Brain microvascular endothelial cell (primary cell): ENCODE measurements at regions not wholly inside any gene's neighbourhood (a gene's known extent, or its start where the extent isn't known, plus 50 kb on each side); places are given as distances from the start of the nearest gene placed in this dataset.

Source experiments
- DNase-seq: peaks from one replicate; pipeline ENCODE4 v3.0.0-alpha.2; 2020
- H3K27ac ChIP-seq: fragments of 250-450 bp; sonication (Bioruptor Pico); 2 replicates; pipeline ENCODE4 v1.5.1; 2020; ENCODE audit warnings: mild to moderate bottlenecking, moderate library complexity
- H3K27me3 ChIP-seq: fragments of 250-450 bp; sonication (Bioruptor Pico); replicated peaks from 2 replicates; pipeline ENCODE4 v1.5.1; 2020; ENCODE audit warnings: mild to moderate bottlenecking
- H3K36me3 ChIP-seq: fragments of 250-450 bp; sonication (Bioruptor Pico); replicated peaks from 2 replicates; pipeline ENCODE4 v1.5.1; 2020; ENCODE audit warnings: mild to moderate bottlenecking
- H3K4me3 ChIP-seq: 2 replicates; pipeline ENCODE4 v1.5.1; 2011; ENCODE audit warnings: low read depth, mild to moderate bottlenecking, control low read depth, low read length, moderate library complexity
- CTCF ChIP-seq: IDR thresholded peaks from 2 replicates; pipeline ENCODE4 v1.5.1; 2011; ENCODE audit warnings: low read depth, mild to moderate bottlenecking, moderate library complexity, low read length, control low read depth, inconsistent platforms; ENCODE audit errors: missing control alignments
- in situ Hi-C: cut with HindIII; loops from 2 replicates; pipeline ENCODE4 v1.10.0; 2017; ENCODE audit warnings: low sequenced_read_pairs, low pct_ligation_motif_present

- DNase-seq = no peak
- in situ Hi-C loops = no loop called here
- Histone ChIP-seq H3K36me3 (no peaks in the 10 kb centered on the region), H3K4me3 (no peak overlapping the region), H3K27me3 (no peaks in the 10 kb centered on the region), H3K27ac (no peak overlapping the region)
- TF ChIP-seq CTCF = no peak
Observed at GRCh38 chr5:174831031-174831660, 106.8 kb downstream of the MSX2 start.

- H3K36me3 ChIP-seq = no peaks in the 10 kb centered on the region
- in situ Hi-C loops = no loop called here
- H3K27ac ChIP-seq = no peak overlapping the region
- TF ChIP-seq CTCF = no peak
- no peaks in the 10 kb centered on the region for H3K27me3 ChIP-seq
- no peak for DNase-seq
- no peak overlapping the region for H3K4me3 ChIP-seq
Observed at GRCh38 chr5:174829511-174829864, 105.1 kb downstream of the MSX2 start.

DNA sequence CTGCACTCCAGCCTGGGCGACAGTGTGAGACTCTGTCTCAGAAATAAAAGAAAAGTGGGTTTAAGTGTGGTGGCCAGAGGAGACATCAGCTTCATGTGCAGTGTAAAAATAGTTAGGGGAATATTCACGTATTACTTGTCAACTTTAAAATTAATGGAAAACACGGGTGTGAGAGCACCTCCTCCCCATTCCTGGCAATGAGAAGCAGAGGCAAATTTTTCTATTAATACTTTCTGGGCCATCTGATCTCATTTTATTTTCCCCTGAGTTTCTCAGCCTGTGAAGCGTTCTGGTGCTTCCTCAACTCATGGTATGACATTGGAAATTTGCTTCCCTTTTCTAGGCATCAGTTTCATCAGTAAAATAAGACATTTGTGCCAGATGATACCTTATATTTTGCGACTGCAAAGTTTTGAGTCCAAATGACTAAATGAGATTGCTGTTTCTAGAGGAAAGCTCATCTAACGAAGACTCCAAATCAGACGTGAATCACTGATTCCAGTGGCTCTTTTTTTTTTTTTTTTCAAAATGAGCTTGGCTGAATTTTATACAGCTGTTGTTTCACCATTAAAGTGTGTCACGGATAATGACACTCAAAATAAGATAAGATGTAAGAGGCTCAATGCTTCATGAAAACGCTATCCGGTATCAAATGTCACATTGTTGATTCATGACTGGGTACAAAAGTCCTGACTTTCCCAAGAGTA, 104.6 kb downstream of the MSX2 start:
- no peak for TF ChIP-seq CTCF
- Histone ChIP-seq H3K36me3 (no peaks in the 10 kb centered on the region), H3K27ac (peak overlapping the region; percentile 25), H3K4me3 (no peak overlapping the region), H3K27me3 (no peaks in the 10 kb centered on the region)
- in situ Hi-C loops = no loop called here
- DNase-seq = peak; percentile 22

GRCh38 chr5:174827558-174827957, 103.2 kb downstream of the MSX2 start:
- no peaks in the 10 kb centered on the region for H3K36me3 ChIP-seq
- no peak overlapping the region for H3K27ac ChIP-seq
- no peak for TF ChIP-seq CTCF
- DNase-seq = peak; percentile 43
- no peaks in the 10 kb centered on the region for H3K27me3 ChIP-seq
- H3K4me3 ChIP-seq = no peak overlapping the region
- in situ Hi-C loops = no loop called here

DNA sequence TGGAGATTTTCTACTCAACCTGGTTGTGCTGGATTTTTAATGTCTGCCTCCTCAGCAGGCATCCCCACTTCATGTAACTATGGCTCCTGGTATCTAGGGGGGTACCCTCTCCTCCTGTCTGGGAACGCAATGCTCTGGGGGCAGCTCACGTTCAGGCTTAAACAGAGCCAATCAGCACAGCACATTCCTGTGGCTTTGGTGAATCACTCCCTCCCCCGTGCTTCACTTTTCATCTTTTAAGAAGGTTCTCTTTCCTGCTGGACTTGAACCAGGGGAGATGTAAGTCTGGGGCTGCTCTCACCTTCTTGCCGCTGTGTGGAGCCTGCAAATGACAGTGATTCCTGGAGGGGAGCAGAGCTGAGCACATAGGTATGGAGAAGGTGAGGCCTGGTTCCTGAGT, 101.2 kb downstream of the MSX2 start:
- Histone ChIP-seq H3K4me3 (no peak overlapping the region), H3K27ac (no peak overlapping the region), H3K27me3 (no peaks in the 10 kb centered on the region), H3K36me3 (no peaks in the 10 kb centered on the region)
- peak; percentile 60 for DNase-seq
- TF ChIP-seq CTCF = no peak
- in situ Hi-C loops = no loop called here

DNA sequence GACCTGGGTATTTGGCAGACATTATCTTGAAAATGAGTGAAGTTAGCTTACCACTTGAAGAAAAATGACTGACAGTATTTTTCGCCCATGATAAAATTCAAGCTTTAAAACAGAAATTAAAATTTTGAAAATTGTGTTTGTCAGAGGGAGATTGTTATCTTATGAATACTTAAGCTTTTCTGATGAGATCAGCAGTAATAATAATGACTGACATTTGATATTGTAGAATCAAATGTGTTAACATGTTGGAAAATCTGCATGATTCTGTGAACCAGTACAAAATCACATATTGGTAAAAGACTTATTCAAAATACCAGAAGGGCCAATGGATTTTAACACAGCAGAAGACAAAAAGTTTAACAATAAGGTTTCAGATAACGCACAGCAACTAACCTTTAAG, 94.0 kb downstream of the MSX2 start:
- no peak for TF ChIP-seq CTCF
- no peak overlapping the region for H3K4me3 ChIP-seq
- in situ Hi-C loops = no loop called here
- no peaks in the 10 kb centered on the region for H3K36me3 ChIP-seq
- no peaks in the 10 kb centered on the region for H3K27me3 ChIP-seq
- H3K27ac ChIP-seq = no peak overlapping the region
- DNase-seq = no peak
